SU-DHL-6 (cell line): ENCODE measurements at regions not wholly inside any gene's neighbourhood (a gene's known extent, or its start where the extent isn't known, plus 50 kb on each side); places are given as distances from the start of the nearest gene placed in this dataset.

Experiments
- EZH2phosphoT487 ChIP-seq: fragments of 200-600 bp; sonication (generic), shearing (Covaris generic); conservative IDR thresholded peaks from 2 replicates; pipeline ENCODE4 v1.6.1; 2018; ENCODE audit warnings: mild to moderate bottlenecking, antibody characterized with exemption, low read length, moderate library complexity, mixed read lengths
- TF ChIP-seq, protein P1 (sequence below): fragments of 200-600 bp; sonication (generic); IDR thresholded peaks from one replicate; pipeline ENCODE4 v1.5.1; 2017; ENCODE audit warnings: antibody characterized with exemption, mild to moderate bottlenecking, low read length, moderate library complexity; ENCODE audit not compliant: insufficient read depth, poor library complexity, severe bottlenecking

DNA sequence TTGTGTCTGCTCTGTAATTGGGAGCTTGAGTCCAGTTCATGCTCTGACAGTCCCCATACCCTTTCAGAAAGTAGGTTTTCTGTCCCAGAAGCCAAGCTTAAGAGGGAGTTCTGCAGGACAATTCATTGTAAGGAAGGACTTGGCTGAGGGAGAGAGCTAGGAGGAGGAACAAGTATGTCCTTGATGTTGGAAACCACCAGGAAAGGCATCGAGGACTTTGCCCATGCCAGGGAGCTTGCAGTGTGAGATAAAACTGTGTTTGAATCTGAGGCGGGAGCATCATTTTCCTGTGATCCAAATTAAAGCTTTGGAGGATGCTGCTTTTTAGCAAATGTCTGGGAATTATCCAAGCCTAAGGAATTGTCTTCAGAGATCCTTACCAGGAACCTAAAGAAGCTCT, 175.3 kb downstream of the EMP1 start:
- TF ChIP-seq, protein P1, sequence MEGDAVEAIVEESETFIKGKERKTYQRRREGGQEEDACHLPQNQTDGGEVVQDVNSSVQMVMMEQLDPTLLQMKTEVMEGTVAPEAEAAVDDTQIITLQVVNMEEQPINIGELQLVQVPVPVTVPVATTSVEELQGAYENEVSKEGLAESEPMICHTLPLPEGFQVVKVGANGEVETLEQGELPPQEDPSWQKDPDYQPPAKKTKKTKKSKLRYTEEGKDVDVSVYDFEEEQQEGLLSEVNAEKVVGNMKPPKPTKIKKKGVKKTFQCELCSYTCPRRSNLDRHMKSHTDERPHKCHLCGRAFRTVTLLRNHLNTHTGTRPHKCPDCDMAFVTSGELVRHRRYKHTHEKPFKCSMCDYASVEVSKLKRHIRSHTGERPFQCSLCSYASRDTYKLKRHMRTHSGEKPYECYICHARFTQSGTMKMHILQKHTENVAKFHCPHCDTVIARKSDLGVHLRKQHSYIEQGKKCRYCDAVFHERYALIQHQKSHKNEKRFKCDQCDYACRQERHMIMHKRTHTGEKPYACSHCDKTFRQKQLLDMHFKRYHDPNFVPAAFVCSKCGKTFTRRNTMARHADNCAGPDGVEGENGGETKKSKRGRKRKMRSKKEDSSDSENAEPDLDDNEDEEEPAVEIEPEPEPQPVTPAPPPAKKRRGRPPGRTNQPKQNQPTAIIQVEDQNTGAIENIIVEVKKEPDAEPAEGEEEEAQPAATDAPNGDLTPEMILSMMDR = no peak
- no peak for TF ChIP-seq EZH2phosphoT487
